ENCODE measurements at regions not wholly inside any gene's neighbourhood (a gene's known extent, or its start where the extent isn't known, plus 50 kb on each side); places are given as distances from the start of the nearest gene placed in this dataset.

GRCh38 chr14:94867209-94867608 is 97.3 kb upstream of the GSC start:
- Histone ChIP-seq H3K27me3 (replicated peaks) (peaks cover 5% of the 10 kb centered on the region), H3K36me3 (replicated peaks) (no peaks in the 10 kb centered on the region), H3K27ac (no peak overlapping the region), H3K4me3 (ENCODE audit: low read depth, low read length) (no peak overlapping the region)
- no peak for DNase-seq
- in situ Hi-C loops (cut with HindIII; ENCODE audit: low pct_ligation_motif_present, low sequenced_read_pairs): no loop called here
- TF ChIP-seq, protein P1, sequence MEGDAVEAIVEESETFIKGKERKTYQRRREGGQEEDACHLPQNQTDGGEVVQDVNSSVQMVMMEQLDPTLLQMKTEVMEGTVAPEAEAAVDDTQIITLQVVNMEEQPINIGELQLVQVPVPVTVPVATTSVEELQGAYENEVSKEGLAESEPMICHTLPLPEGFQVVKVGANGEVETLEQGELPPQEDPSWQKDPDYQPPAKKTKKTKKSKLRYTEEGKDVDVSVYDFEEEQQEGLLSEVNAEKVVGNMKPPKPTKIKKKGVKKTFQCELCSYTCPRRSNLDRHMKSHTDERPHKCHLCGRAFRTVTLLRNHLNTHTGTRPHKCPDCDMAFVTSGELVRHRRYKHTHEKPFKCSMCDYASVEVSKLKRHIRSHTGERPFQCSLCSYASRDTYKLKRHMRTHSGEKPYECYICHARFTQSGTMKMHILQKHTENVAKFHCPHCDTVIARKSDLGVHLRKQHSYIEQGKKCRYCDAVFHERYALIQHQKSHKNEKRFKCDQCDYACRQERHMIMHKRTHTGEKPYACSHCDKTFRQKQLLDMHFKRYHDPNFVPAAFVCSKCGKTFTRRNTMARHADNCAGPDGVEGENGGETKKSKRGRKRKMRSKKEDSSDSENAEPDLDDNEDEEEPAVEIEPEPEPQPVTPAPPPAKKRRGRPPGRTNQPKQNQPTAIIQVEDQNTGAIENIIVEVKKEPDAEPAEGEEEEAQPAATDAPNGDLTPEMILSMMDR (IDR thresholded peaks at IDR 0.05; ENCODE audit: low read depth, low read length, missing control alignments): no peak

GRCh38 chr14:94864387-94865195 is 94.7 kb upstream of the GSC start:
- DNase-seq: no peak
- in situ Hi-C loops (cut with HindIII; ENCODE audit: low pct_ligation_motif_present, low sequenced_read_pairs): no loop called here
- H3K27ac ChIP-seq: no peak overlapping the region
- no peaks in the 10 kb centered on the region for H3K36me3 ChIP-seq (replicated peaks)
- H3K27me3 ChIP-seq (replicated peaks): peaks cover 5% of the 10 kb centered on the region
- no peak overlapping the region for H3K4me3 ChIP-seq (ENCODE audit: low read depth, low read length)
- TF ChIP-seq, protein P1 (IDR thresholded peaks at IDR 0.05; ENCODE audit: low read depth, low read length, missing control alignments): no peak

DNA sequence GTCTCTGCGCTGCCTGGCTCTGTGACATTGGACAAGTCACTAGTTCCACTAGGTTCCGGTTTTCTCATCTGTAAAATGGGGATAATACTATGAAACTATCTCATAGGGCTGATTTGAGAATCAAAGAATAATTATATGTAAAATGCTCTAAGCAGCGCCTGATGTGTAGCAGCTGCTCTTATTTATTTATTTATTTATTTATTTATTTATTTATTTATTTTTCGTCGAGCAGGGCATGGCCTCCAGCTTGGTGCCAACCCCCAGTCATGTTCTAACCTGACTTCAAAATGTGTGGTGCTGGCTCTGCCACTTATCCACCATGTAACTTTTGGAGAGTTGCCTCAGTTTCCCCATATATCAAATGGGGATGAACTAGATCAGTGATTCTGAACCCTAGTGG is 93.5 kb upstream of the GSC start:
- in situ Hi-C loops (cut with HindIII; ENCODE audit: low pct_ligation_motif_present, low sequenced_read_pairs): no loop called here
- Histone ChIP-seq H3K36me3 (replicated peaks) (no peaks in the 10 kb centered on the region), H3K4me3 (ENCODE audit: low read depth, low read length) (no peak overlapping the region), H3K27me3 (replicated peaks) (peaks cover 5% of the 10 kb centered on the region), H3K27ac (no peak overlapping the region)
- DNase-seq: no peak
- TF ChIP-seq, protein P1 (IDR thresholded peaks at IDR 0.05; ENCODE audit: low read depth, low read length, missing control alignments): no peak

DNA sequence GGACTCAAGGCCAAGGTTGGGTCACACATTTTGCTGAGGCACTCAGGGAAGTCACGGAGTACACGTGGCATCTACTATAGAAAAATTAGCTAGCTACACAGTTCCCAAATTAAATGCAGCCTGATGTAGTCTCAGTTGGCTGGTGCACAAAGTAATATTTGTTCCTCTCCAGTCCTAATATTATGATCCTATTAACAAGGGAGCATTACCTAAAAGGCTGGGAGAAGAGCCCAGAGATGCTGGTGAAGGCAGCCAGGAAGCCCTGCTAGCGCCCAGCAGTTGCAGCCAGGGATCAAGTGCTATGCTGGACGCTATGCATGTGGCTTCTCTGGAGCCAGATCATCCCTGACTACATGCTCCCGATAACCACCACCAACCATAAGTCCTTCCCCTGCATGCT is 88.0 kb upstream of the GSC start:
- TF ChIP-seq, protein P1 (IDR thresholded peaks at IDR 0.05; ENCODE audit: low read depth, low read length, missing control alignments): no peak
- no peak overlapping the region for H3K4me3 ChIP-seq (ENCODE audit: low read depth, low read length)
- H3K27me3 ChIP-seq (replicated peaks): no peaks in the 10 kb centered on the region
- no peak overlapping the region for H3K27ac ChIP-seq
- no peak for DNase-seq
- in situ Hi-C loops (cut with HindIII; ENCODE audit: low pct_ligation_motif_present, low sequenced_read_pairs): no loop called here
- H3K36me3 ChIP-seq (replicated peaks): no peaks in the 10 kb centered on the region

GRCh38 chr14:94853920-94854319 is 84.0 kb upstream of the GSC start:
- no peak overlapping the region for H3K27ac ChIP-seq
- H3K4me3 ChIP-seq (ENCODE audit: low read depth, low read length): no peak overlapping the region
- DNase-seq: no peak
- in situ Hi-C loops (cut with HindIII; ENCODE audit: low pct_ligation_motif_present, low sequenced_read_pairs): no loop called here
- H3K27me3 ChIP-seq (replicated peaks): no peaks in the 10 kb centered on the region
- TF ChIP-seq, protein P1 (IDR thresholded peaks at IDR 0.05; ENCODE audit: low read depth, low read length, missing control alignments): no peak
- no peaks in the 10 kb centered on the region for H3K36me3 ChIP-seq (replicated peaks)

Measured in brain microvascular endothelial cell (primary cell).